GM12891 (cell line): ENCODE measurements at regions not wholly inside any gene's neighbourhood (a gene's known extent, or its start where the extent isn't known, plus 50 kb on each side); places are given as distances from the start of the nearest gene placed in this dataset.

Source experiments
- POLR2A ChIP-seq: IDR thresholded peaks from 2 replicates; pipeline ENCODE4 v1.6.1; 2011; ENCODE audit warnings: low read depth, low read length, control low read depth
- POLR2AphosphoS5 ChIP-seq: IDR thresholded peaks from 2 replicates; pipeline ENCODE4 v1.6.1; 2011; ENCODE audit warnings: low read depth, low read length, control low read depth
- SPI1 ChIP-seq: IDR thresholded peaks from 2 replicates; pipeline ENCODE4 v1.6.1; 2011; ENCODE audit warnings: low read depth, low read length, control low read depth
- TAF1 ChIP-seq: IDR thresholded peaks from 2 replicates; pipeline ENCODE4 v1.6.1; 2011; ENCODE audit warnings: low read depth, low read length, control low read depth

- no peak for TF ChIP-seq POLR2A
- no peak for TF ChIP-seq POLR2AphosphoS5
- TF ChIP-seq TAF1: no peak
- no peak for TF ChIP-seq SPI1
Observed at GRCh38 chr12:90151491-90152015, 442.9 kb upstream of the ATP2B1 start.
